Body of pancreas (tissue), 4 donors: ENCODE measurements at regions not wholly inside any gene's neighbourhood (a gene's known extent, or its start where the extent isn't known, plus 50 kb on each side); places are given as distances from the start of the nearest gene placed in this dataset.

Source experiments
- CTCF ChIP-seq, 7 experiments: fragments of 450-650 bp in 4 of 7; fragments of 200-600 bp in 3 of 7; sonication (generic) in 3 of 7; IDR thresholded peaks; one replicate each; pipeline ENCODE4 v1.5.1; 2016 to 2019; ENCODE audit warnings: antibody characterized with exemption in 7 of 7
- POLR2A ChIP-seq, 3 donors: fragments of 450-650 bp; IDR thresholded peaks; one replicate each; pipeline ENCODE4 v1.6.1; 2016; ENCODE audit warnings: antibody characterized with exemption in 3 of 3, mild to moderate bottlenecking in 2 of 3

GRCh38 chr3:177469216-177469615 is 271.9 kb upstream of the TBL1XR1 start:
- TF ChIP-seq CTCF (IDR thresholded peaks at IDR 0.05) = no peak
- no peak for TF ChIP-seq POLR2A (IDR thresholded peaks at IDR 0.05)
